ENCODE measurements at regions not wholly inside any gene's neighbourhood (a gene's known extent, or its start where the extent isn't known, plus 50 kb on each side); places are given as distances from the start of the nearest gene placed in this dataset.

DNA sequence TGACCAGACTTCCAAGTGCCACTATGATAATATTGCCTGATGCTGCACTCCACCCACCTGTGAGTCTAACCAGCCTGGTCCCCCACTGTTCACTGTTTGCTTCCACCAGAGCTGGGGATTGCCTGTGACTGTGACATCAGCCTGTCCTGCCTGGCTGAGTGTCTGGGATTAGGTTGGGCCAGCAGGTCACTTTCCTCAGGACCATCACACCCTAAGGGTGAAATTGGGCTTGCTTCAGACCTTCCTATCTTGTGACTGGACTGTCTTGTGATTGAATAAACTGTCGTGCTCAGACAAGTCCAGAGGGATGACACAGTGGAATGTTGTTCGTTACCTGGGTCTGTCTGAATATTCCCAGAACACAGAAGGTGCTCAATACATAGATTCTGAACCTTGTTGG lies 87.4 kb upstream of the HK2 start:
- Mint-ChIP-seq H3K27ac (no peak overlapping the region), H3K4me3 (no peak overlapping the region), H3K9me3 (no peaks in the 10 kb centered on the region), H3K27me3 (peaks cover 17 to 37% of the 10 kb centered on the region in 2 donors), H3K36me3 (no peaks in the 10 kb centered on the region), H3K4me1 (ENCODE audit: low read depth in 2 of 2) (no peaks in the 10 kb centered on the region)
- ATAC-seq (no peak), DNase-seq (ENCODE audit: low spot score) (no peak)

DNA sequence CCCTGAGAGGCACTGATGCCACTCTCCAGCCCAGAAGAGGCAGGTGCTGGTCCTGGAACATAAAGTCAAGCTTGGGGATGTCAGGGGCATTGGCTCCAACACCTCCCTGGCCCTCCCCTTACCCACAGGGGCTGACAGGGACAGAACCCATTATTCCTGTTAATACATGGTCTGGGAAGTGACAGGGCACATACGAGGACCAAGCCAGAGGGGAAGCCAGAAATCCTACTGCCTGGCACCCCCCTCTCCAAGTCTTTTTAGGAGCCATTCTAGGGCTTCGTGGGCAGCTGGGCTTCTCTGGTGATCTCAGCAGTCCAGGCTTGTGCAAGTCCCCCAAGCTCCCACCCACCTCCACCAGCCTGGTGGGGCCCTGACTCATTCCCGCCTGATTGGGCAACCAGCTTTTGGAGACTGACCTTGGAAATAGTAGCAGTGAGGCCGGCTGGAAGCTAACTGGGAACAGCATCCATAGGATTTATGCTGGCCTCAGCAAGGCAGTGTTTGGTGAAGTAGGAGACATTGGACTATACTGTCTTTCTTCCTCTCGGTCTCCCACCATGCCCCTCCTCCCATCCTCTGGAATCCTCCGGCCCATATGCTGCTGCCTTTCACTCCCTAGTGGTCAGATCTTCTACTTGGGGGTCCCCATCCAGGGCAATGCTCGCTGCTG lies 86.4 kb upstream of the HK2 start:
- no peak for ATAC-seq
- no peaks in the 10 kb centered on the region for H3K4me1 Mint-ChIP-seq (ENCODE audit: low read depth in 2 of 2)
- H3K27me3 Mint-ChIP-seq = peaks cover 11 to 35% of the 10 kb centered on the region in 2 donors
- DNase-seq (ENCODE audit: low spot score) = no peak
- H3K36me3 Mint-ChIP-seq = no peaks in the 10 kb centered on the region
- no peak overlapping the region for H3K27ac Mint-ChIP-seq
- no peaks in the 10 kb centered on the region for H3K9me3 Mint-ChIP-seq
- H3K4me3 Mint-ChIP-seq = no peak overlapping the region

DNA sequence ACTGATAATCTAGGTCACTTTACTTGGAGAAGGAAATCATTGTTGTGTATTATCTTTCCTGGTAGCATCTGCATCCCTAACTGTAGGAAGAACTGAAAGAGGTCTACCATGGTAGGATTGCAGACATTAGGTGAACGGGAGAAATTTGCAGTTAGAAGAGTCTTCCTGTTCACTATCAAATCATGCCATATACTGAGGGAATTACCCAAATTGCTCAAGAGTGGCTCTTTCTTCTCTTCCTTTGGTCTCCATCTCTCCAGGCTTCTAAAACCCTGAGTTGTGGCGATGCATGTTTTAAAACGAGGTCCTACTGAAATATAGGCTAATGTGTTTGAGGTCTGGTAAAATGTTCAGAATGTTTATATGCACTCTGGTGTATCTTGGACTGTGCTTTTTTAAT lies 85.3 kb upstream of the HK2 start:
- peaks cover 13 to 35% of the 10 kb centered on the region in 2 donors for H3K27me3 Mint-ChIP-seq
- no peak for ATAC-seq

DNA sequence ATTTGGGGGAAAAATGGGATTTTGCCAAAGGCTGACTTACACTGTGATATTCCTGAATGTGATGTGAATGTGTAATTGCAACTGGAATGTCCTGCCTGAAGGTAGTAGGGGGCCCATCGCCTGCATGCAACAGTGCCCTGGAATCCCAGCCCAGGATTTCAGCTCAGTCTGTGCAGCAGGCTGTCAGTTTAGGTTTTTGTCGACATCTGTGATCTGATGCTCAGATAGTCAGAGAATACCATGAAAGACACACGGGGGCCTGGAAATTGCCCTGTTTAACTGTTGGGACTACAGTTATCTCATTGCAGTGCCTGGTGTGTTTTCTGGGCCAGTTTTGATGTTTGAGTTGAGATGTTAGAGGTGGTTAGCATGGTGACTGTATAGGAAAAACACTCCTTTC lies 84.5 kb upstream of the HK2 start:
- Mint-ChIP-seq H3K27ac (no peak overlapping the region), H3K9me3 (no peaks in the 10 kb centered on the region), H3K27me3 (peaks cover 13 to 35% of the 10 kb centered on the region in 2 donors), H3K4me1 (ENCODE audit: low read depth in 2 of 2) (no peaks in the 10 kb centered on the region), H3K4me3 (no peak overlapping the region), H3K36me3 (no peaks in the 10 kb centered on the region)
- no peak for DNase-seq (ENCODE audit: low spot score)
- ATAC-seq = no peak

More for the DNA sequence above, 85.3 kb upstream of the HK2 start:
- Mint-ChIP-seq H3K9me3 (no peaks in the 10 kb centered on the region), H3K36me3 (no peaks in the 10 kb centered on the region), H3K27ac (no peak overlapping the region), H3K4me1 (ENCODE audit: low read depth in 2 of 2) (no peaks in the 10 kb centered on the region), H3K4me3 (no peak overlapping the region)
- no peak for DNase-seq (ENCODE audit: low spot score)

DNA sequence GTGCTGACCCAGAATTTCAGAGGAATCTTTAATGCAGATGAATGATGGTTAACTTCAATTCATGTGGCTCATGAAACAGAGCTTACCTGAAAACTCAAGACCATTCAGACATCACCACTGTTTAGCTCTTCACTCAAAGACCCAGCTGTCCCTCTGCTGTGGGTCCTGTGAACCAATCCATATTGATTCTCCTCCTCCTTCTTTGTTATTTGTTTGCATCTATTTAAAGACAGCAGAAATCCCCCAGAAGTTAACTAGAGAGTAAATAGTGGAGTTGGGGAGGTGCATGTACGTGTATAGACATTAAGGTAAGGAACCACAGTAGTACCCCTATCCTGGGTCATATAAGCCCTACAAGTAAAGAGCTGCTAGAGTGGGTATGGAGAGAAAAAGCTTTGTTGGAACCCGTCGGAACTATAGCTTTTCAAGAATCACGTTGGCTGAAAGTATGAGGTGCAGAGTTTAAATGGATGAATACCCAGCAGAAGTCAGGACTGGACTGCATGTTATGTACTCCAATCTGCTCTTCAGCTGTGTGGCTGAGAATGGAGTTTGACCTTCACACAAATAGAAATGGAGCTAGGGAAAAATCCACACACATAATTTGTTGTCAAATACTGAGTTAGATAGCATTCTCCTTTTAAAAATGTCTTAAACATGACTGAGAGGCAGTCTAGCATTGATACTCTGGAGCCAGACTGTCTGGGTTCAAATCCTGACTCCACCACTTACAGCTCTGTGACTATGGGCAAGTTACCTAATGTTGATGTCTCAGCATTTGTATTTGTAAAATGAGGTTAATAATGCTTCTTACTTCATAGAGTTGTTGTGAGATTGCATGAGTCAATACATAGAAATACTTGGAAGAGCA lies 81.7 kb upstream of the HK2 start:
- Mint-ChIP-seq H3K27me3 (peaks cover 15 to 35% of the 10 kb centered on the region in 2 donors), H3K9me3 (peaks cover 4% of the 10 kb centered on the region), H3K27ac (no peak overlapping the region), H3K36me3 (peaks cover 7% of the 10 kb centered on the region), H3K4me3 (no peak overlapping the region), H3K4me1 (ENCODE audit: low read depth in 2 of 2) (no peaks in the 10 kb centered on the region)
- ATAC-seq (no peak), DNase-seq (ENCODE audit: low spot score) (no peak)

DNA sequence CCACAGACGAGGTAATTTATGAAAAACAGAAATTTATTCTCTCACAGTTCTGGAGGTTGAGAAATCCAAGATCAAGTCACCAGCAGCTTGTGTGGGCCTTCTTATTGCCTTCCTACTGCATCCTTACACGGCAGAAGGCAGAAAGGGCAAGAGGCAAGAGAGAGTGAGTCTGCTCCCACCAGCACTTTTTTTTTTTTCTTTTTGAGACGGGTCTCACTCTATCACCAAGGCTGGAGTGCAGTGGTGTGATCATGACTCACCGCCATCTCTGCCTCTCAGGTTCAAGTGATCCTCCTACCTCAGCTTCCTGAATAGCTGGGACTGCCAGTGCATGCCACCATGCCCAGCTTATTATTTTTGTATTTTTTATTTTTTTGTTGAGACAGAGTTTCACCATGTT lies 78.5 kb upstream of the HK2 start:
- H3K27ac Mint-ChIP-seq = no peak overlapping the region
- peaks cover 7% of the 10 kb centered on the region for H3K36me3 Mint-ChIP-seq
- H3K9me3 Mint-ChIP-seq = peaks cover 4% of the 10 kb centered on the region
- DNase-seq (ENCODE audit: low spot score) (no peak), ATAC-seq (no peak)
- H3K4me3 Mint-ChIP-seq = no peak overlapping the region
- peaks cover 11 to 15% of the 10 kb centered on the region in 2 donors for H3K27me3 Mint-ChIP-seq
- H3K4me1 Mint-ChIP-seq (ENCODE audit: low read depth in 2 of 2) = no peaks in the 10 kb centered on the region

DNA sequence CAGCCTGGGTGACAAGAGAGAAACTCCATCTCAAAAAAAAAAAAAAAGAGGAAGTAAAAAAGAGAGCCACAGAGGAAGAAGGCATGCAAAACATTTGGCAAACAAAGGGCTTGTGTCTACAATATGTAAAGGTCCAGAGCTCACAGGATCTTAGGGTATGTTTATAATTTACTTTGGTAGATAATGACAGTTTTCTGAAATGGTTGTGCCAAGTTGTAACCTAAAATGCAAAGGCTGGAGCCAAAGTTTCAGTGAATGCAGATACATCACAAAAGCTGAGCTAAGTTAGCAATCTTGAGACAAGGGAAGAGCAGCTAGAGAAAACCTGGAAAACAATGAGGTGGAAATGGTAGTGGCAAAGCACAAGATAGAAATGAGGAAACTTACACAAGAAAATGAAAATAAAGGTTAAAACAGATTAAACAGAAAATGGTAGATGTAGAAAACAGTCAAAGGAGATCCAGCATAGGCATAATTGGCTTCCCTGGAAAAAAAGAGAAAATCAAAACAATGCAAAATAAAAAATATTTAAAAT lies 77.5 kb upstream of the HK2 start:
- Mint-ChIP-seq H3K4me1 (ENCODE audit: low read depth in 2 of 2) (no peaks in the 10 kb centered on the region), H3K36me3 (peaks cover 7% of the 10 kb centered on the region), H3K27ac (no peak overlapping the region), H3K4me3 (no peak overlapping the region), H3K9me3 (peaks cover 4% of the 10 kb centered on the region), H3K27me3 (peaks cover 6 to 15% of the 10 kb centered on the region in 2 donors)
- no peak for ATAC-seq
- no peak for DNase-seq (ENCODE audit: low spot score)

DNA sequence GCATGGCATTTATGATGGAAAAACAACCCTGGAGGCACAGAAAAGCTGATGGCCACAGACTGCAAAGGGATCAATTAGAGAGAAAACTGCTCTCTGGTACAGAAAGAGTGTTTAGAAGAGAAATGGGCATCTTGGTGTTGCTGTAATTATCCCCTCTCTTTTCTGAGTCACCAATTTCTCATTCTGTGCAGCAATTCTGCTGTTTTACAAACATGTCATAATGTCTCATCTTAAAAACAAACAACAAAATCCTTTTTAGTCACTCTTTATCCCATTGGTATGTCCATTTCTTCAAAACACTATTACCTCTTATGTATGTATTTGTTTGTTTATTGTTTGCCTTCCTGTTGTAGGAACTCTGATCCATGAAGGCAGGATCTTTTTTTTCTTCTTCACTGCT lies 73.9 kb upstream of the HK2 start:
- DNase-seq (ENCODE audit: low spot score) (no peak), ATAC-seq (no peak)
- peaks cover 13 to 14% of the 10 kb centered on the region in 2 donors for H3K4me1 Mint-ChIP-seq (ENCODE audit: low read depth in 2 of 2)
- H3K27ac Mint-ChIP-seq = no peak overlapping the region
- no peak overlapping the region for H3K4me3 Mint-ChIP-seq
- H3K9me3 Mint-ChIP-seq = peaks cover 4% of the 10 kb centered on the region
- H3K27me3 Mint-ChIP-seq = peaks cover 0 to 6% of the 10 kb centered on the region in 2 donors
- peaks cover 7% of the 10 kb centered on the region for H3K36me3 Mint-ChIP-seq

DNA sequence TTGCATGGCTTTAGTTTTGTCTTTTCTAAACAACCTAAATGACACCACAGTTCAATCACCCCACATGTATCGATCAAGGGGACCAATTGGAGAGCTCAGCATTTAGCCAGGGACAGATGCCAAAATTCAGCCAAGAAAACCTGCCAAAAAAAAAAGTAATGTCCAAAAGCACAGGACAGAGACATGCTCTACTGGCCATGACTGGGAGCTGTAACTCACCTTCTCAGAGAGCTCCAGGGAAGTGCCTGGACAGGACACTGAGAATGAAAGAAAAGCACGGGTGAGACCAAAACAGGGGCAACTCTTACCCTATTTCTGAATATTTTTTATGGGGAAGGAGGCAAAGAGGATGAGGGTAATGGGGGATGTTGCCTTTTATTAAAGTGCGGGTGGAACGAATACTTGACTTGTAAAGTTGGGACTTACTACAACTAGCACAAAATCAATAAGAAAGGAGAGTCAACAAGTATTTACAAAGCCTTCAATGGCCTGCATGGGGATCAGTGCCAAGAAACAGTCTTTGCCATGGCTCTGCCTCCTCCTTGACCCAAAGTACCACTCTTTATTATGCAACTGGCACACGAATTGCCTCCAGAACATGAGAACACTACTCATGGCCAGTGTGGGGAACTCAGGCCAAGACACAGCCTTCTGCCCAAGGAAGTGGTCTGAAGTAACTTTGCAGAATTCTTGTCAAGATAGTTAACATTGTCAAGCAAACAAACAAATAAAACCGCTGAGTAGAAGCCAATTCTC lies 72.9 kb upstream of the HK2 start:
- peaks cover 0 to 6% of the 10 kb centered on the region in 2 donors for H3K27me3 Mint-ChIP-seq
- peaks cover 17 to 18% of the 10 kb centered on the region in 2 donors for H3K4me1 Mint-ChIP-seq (ENCODE audit: low read depth in 2 of 2)
- ATAC-seq (no peak), DNase-seq (ENCODE audit: low spot score) (no peak)
- peaks cover 4% of the 10 kb centered on the region for H3K9me3 Mint-ChIP-seq
- no peak overlapping the region for H3K4me3 Mint-ChIP-seq
- H3K27ac Mint-ChIP-seq = no peak overlapping the region
- H3K36me3 Mint-ChIP-seq = peaks cover 7% of the 10 kb centered on the region

DNA sequence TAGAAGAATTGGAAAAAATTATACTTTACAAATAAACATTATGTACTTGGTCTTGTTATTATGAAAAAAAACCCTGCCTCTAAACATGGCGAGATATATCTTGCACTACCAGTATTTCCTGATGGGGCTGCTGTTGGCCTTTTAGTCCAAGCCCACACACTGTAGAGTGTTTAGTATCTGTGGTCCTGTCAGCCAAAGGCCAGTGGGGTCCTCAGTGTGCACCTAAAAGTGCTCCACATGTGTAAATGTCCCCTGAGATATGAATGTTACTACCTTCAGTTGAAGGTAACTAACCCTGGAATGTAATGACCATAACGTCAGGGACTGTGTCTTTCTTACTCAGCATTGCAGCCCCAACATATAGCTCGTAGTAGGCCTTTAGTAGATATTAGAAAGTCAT lies 71.1 kb upstream of the HK2 start:
- H3K9me3 Mint-ChIP-seq = no peaks in the 10 kb centered on the region
- DNase-seq (ENCODE audit: low spot score) = no peak
- no peaks in the 10 kb centered on the region for H3K36me3 Mint-ChIP-seq
- no peak overlapping the region for H3K27ac Mint-ChIP-seq
- ATAC-seq = no peak
- no peak overlapping the region for H3K4me3 Mint-ChIP-seq
- H3K4me1 Mint-ChIP-seq (ENCODE audit: low read depth in 2 of 2) = peaks cover 17 to 18% of the 10 kb centered on the region in 2 donors
- peaks cover 6 to 7% of the 10 kb centered on the region in 2 donors for H3K27me3 Mint-ChIP-seq

DNA sequence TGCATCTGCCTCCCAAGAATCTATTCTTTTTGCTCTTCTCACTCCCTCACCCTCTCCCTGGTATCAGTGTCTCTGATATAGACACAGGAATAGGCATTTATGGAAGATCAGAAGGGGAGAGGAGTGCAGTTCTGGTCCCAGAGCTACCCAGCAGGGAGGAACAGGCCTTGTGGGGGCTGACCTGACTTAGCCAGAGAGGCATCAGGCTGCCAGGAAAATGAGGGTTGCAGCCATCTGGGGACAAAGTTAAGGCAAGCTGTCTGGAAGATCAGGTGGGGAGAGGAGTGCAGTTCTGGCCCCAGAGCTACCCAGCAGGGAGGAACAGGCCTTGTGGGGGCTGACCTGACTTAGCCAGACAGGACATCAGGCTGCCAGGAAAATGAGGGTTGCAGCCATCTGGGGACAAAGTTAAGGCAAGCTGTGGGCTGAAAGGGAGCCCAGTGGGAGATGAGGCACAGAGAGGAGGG lies 69.9 kb upstream of the HK2 start:
- H3K9me3 Mint-ChIP-seq = no peaks in the 10 kb centered on the region
- H3K4me1 Mint-ChIP-seq (ENCODE audit: low read depth in 2 of 2) = peaks cover 17 to 18% of the 10 kb centered on the region in 2 donors
- DNase-seq (ENCODE audit: low spot score) (no peak), ATAC-seq (no peak)
- H3K27ac Mint-ChIP-seq = no peak overlapping the region
- peaks cover 9 to 10% of the 10 kb centered on the region in 2 donors for H3K27me3 Mint-ChIP-seq
- no peaks in the 10 kb centered on the region for H3K36me3 Mint-ChIP-seq
- no peak overlapping the region for H3K4me3 Mint-ChIP-seq

DNA sequence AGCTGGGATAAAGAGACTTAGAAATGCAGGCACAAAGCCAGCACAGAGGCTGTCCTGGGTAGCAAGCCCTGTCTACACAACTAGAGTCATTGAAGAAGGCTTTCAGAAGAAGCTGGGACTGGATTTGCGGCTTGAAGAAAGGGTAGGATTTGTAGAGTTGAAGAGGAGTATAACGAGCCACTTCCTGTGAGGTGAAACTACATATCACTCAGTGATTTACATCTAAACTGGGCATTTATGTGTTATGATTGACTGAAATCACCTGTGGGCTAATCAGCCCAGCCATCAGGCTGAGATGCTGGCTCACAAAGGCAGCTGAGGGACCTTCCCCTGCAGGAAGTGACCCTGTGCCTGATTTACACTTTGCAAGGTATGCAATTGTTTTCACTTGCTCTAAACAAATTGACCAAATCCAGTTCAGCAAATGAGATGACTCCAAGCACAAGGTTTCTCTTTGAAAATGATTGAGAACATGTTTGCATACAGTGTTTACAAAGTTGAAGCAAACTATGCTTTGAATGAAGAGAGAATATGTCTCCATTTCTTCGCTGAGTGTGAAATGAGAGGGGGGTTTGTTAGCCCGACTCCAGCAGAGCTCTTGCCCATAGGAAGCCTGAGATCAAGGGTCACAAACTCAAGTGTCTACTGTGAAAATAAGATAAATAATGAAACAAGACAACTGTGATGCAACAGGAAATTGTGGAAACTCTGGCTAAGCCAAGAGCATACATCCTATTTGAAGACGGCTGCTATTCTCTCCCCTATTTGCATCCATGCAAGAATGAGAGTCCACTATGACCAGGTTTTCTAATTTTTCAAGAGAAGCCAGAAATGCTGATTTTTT lies 69.3 kb upstream of the HK2 start:
- no peak for DNase-seq (ENCODE audit: low spot score)
- H3K27ac Mint-ChIP-seq = no peak overlapping the region
- ATAC-seq = peak; percentile 28 to 57
- H3K27me3 Mint-ChIP-seq = peaks cover 9 to 11% of the 10 kb centered on the region in 2 donors
- peaks cover 17 to 18% of the 10 kb centered on the region in 2 donors for H3K4me1 Mint-ChIP-seq (ENCODE audit: low read depth in 2 of 2)
- H3K36me3 Mint-ChIP-seq = no peaks in the 10 kb centered on the region
- H3K4me3 Mint-ChIP-seq = no peak overlapping the region
- no peaks in the 10 kb centered on the region for H3K9me3 Mint-ChIP-seq

DNA sequence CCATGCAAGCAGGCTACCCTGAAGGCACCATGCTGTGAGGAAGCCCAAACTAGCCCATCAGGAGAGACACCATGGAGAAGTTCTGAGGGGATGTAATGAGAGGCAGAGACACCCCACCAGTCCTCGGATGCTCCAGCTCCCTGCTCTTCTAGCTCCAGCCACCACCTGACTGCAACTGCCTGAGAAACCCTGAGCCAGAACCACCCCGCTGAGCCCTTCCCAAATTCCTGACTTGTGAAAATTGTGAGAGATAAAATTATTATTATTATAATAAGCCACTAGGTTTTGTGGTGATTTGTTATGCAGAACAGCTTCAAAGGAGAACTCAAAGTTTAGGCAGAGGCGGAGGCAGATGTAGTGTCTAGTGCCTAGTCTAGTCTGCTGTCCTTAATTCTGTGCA lies 67.1 kb upstream of the HK2 start:
- H3K4me1 Mint-ChIP-seq (ENCODE audit: low read depth in 2 of 2) = peaks cover 17 to 18% of the 10 kb centered on the region in 2 donors
- no peak overlapping the region for H3K27ac Mint-ChIP-seq
- no peaks in the 10 kb centered on the region for H3K9me3 Mint-ChIP-seq
- no peaks in the 10 kb centered on the region for H3K36me3 Mint-ChIP-seq
- H3K27me3 Mint-ChIP-seq = peaks cover 9 to 11% of the 10 kb centered on the region in 2 donors
- DNase-seq (ENCODE audit: low spot score) (no peak), ATAC-seq (no peak)
- H3K4me3 Mint-ChIP-seq = no peak overlapping the region

Data from natural killer cell treated with Interleukin-12 subunit alpha and Interleukin-12 subunit beta and Interleukin-15 and Interleukin-18, amount 100 ng/mL, for 72 hours (primary cell).